ENCODE measurements at regions not wholly inside any gene's neighbourhood (a gene's known extent, or its start where the extent isn't known, plus 50 kb on each side); places are given as distances from the start of the nearest gene placed in this dataset.

DNA sequence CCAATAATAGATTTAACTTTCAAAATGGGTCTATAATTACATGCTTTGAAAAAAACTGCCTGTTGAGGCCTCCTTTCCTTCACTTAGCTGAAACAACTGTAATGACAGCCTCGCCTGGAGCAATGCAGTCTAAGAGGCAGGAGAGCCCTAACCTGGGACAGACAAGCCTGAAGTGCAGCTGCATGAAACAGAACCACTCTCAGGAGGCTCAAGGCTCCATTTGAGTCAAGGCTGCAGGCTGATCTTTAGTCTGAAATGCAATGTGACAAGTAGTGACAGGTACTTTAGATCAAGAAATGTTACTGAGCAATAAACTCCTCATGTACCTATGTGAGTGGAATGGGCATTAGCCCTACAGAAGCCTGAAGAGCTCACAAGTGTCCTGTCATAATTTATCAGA is 414.0 kb upstream of the LUZP2 start:
- BruUV-seq (replicated peaks): no TSS peak
- H3K9me2 ChIP-seq (ENCODE audit: insufficient read depth): no peaks in the 10 kb centered on the region
- no peaks in the 10 kb centered on the region for H3K4me1 ChIP-seq (replicated peaks; ENCODE audit: insufficient read depth)
- no peaks in the 10 kb centered on the region for H4K20me1 ChIP-seq (ENCODE audit: insufficient read depth)
- no peak for TF ChIP-seq EZH2 (IDR thresholded peaks at IDR 0.05; ENCODE audit: low read depth)
- TF ChIP-seq, protein P1, sequence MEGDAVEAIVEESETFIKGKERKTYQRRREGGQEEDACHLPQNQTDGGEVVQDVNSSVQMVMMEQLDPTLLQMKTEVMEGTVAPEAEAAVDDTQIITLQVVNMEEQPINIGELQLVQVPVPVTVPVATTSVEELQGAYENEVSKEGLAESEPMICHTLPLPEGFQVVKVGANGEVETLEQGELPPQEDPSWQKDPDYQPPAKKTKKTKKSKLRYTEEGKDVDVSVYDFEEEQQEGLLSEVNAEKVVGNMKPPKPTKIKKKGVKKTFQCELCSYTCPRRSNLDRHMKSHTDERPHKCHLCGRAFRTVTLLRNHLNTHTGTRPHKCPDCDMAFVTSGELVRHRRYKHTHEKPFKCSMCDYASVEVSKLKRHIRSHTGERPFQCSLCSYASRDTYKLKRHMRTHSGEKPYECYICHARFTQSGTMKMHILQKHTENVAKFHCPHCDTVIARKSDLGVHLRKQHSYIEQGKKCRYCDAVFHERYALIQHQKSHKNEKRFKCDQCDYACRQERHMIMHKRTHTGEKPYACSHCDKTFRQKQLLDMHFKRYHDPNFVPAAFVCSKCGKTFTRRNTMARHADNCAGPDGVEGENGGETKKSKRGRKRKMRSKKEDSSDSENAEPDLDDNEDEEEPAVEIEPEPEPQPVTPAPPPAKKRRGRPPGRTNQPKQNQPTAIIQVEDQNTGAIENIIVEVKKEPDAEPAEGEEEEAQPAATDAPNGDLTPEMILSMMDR (conservative IDR thresholded peaks at IDR 0.05): no peak
- no peaks in the 10 kb centered on the region for H3K27me3 ChIP-seq (ENCODE audit: insufficient read depth, low read depth)
- H3K79me2 ChIP-seq (ENCODE audit: low read depth): no peaks in the 10 kb centered on the region
- H3K4me2 ChIP-seq: no peak overlapping the region
- no peak overlapping the region for H3K27ac ChIP-seq
- no peaks in the 10 kb centered on the region for H3K36me3 ChIP-seq (ENCODE audit: low read depth)
- no peak overlapping the region for H2AFZ ChIP-seq
- no peaks in the 10 kb centered on the region for H3F3A ChIP-seq (ENCODE audit: insufficient read depth, low read depth)
- no peak overlapping the region for H3K4me3 ChIP-seq
- H3K9me3 ChIP-seq (ENCODE audit: insufficient read depth, low read depth): no peaks in the 10 kb centered on the region
- POLR2A ChIA-PET (ENCODE audit: unreplicated experiment): no interaction called here
- intact Hi-C loops (cut with micrococcal nuclease; ENCODE audit: unreplicated experiment): no loop called here
- CTCF ChIA-PET: no interaction called here
- DNase-seq: no peak

DNA sequence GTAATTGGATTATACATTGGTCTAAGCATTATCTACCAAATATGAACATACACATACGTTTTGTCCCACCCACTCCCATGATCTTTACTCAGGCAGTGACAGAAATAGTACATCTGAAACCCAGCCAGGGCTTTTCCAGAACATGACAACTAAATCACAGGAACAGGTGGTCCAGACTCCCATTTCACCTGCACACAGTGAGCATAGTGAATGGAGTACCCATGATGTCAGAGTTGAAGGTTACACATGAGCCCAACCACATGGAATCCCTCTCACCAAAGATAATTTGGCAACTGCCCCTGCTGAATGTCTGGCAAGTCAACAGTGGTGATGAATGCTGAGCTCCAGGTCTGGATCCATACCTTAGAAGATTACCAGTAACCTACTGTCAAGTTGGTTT is 411.9 kb upstream of the LUZP2 start:
- Histone ChIP-seq H3K4me1 (replicated peaks; ENCODE audit: insufficient read depth) (no peaks in the 10 kb centered on the region), H3K36me3 (ENCODE audit: low read depth) (no peaks in the 10 kb centered on the region), H3F3A (ENCODE audit: insufficient read depth, low read depth) (no peaks in the 10 kb centered on the region), H3K4me3 (no peak overlapping the region), H3K79me2 (ENCODE audit: low read depth) (no peaks in the 10 kb centered on the region), H3K9me2 (ENCODE audit: insufficient read depth) (no peaks in the 10 kb centered on the region), H3K27ac (no peak overlapping the region), H3K9me3 (ENCODE audit: insufficient read depth, low read depth) (no peaks in the 10 kb centered on the region), H4K20me1 (ENCODE audit: insufficient read depth) (no peaks in the 10 kb centered on the region), H3K27me3 (ENCODE audit: insufficient read depth, low read depth) (no peaks in the 10 kb centered on the region), H2AFZ (no peak overlapping the region), H3K4me2 (no peak overlapping the region)
- no peak for DNase-seq
- intact Hi-C loops (cut with micrococcal nuclease; ENCODE audit: unreplicated experiment): no loop called here
- no TSS peak for BruUV-seq (replicated peaks)
- ChIA-PET POLR2A (ENCODE audit: unreplicated experiment) (no interaction called here), CTCF (no interaction called here)
- TF ChIP-seq, protein P1 (conservative IDR thresholded peaks at IDR 0.05): no peak
- TF ChIP-seq EZH2 (IDR thresholded peaks at IDR 0.05; ENCODE audit: low read depth): no peak

DNA sequence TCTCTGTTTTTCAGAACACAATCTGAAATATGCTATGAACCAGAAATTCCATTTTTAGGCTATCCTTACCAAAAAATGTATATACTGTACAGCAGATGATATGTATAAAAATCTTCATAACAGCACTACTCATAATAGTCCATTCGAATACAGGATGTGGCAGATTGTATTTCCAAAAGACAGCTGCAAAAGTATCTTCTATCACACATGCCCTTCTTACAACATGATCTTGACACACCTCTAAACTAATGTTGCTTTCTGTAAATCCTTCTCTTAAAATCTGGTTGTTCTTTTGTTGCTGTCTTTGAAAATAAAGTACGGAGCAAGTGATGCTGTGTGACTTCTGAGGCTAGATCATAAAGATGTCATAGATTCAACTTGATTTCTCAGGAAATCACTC is 409.9 kb upstream of the LUZP2 start:
- Histone ChIP-seq H2AFZ (no peak overlapping the region), H3K4me1 (replicated peaks; ENCODE audit: insufficient read depth) (no peaks in the 10 kb centered on the region), H3K79me2 (ENCODE audit: low read depth) (no peaks in the 10 kb centered on the region), H3K27ac (no peak overlapping the region), H3K36me3 (ENCODE audit: low read depth) (no peaks in the 10 kb centered on the region), H3K9me2 (ENCODE audit: insufficient read depth) (no peaks in the 10 kb centered on the region), H4K20me1 (ENCODE audit: insufficient read depth) (no peaks in the 10 kb centered on the region), H3K4me2 (no peak overlapping the region), H3K9me3 (ENCODE audit: insufficient read depth, low read depth) (no peaks in the 10 kb centered on the region), H3K4me3 (no peak overlapping the region), H3F3A (ENCODE audit: insufficient read depth, low read depth) (no peaks in the 10 kb centered on the region), H3K27me3 (ENCODE audit: insufficient read depth, low read depth) (no peaks in the 10 kb centered on the region)
- BruUV-seq (replicated peaks): no TSS peak
- ChIA-PET CTCF (no interaction called here), POLR2A (ENCODE audit: unreplicated experiment) (no interaction called here)
- no peak for DNase-seq
- TF ChIP-seq, protein P1 (conservative IDR thresholded peaks at IDR 0.05): no peak
- TF ChIP-seq EZH2 (IDR thresholded peaks at IDR 0.05; ENCODE audit: low read depth): no peak
- intact Hi-C loops (cut with micrococcal nuclease; ENCODE audit: unreplicated experiment): no loop called here

Data from PC-9 (cell line).